ENCODE measurements at regions not wholly inside any gene's neighbourhood (a gene's known extent, or its start where the extent isn't known, plus 50 kb on each side); places are given as distances from the start of the nearest gene placed in this dataset.

- Mint-ChIP-seq H3K4me3 (no peak overlapping the region), H3K9me3 (peaks cover 4% of the 10 kb centered on the region; the same call in 2 of the 3 replicates), H3K4me1 (peaks cover 19% of the 10 kb centered on the region), H3K27ac (no peak overlapping the region), H3K36me3 (ENCODE audit: low read depth) (peaks cover 16% of the 10 kb centered on the region), H3K27me3 (ENCODE audit: insufficient read depth, low read depth, poor library complexity) (peaks cover 6% of the 10 kb centered on the region)
- Histone ChIP-seq H2AFZ (peak overlapping the region; percentile 78; the same call in 1 of the 2 replicates), H3K27me3 (ENCODE audit: insufficient read depth) (no peaks in the 10 kb centered on the region), H4K20me1 (replicated peaks; ENCODE audit: insufficient read depth) (no peaks in the 10 kb centered on the region), H3K79me2 (replicated peaks; ENCODE audit: insufficient read depth) (no peaks in the 10 kb centered on the region), H3F3A (replicated peaks; ENCODE audit: low read depth) (no peaks in the 10 kb centered on the region), H3K9me2 (ENCODE audit: insufficient read depth) (peaks cover 6% of the 10 kb centered on the region; the same call in 1 of the 2 replicates), H3K27ac (ENCODE audit: low read depth) (no peak overlapping the region), H3K4me2 (no peak overlapping the region), H3K36me3 (ENCODE audit: insufficient read depth) (no peaks in the 10 kb centered on the region), H3K4me3 (no peak overlapping the region), H3K4me1 (ENCODE audit: insufficient read depth) (peaks cover 11% of the 10 kb centered on the region)
- DNase-seq (ENCODE audit: low spot score) (peak; percentile 70), ATAC-seq (peak; percentile 62)
- TF ChIP-seq JUNB (IDR thresholded peaks at IDR 0.05; ENCODE audit: unreplicated experiment) = no peak
- peak; percentile 51 to 69 for TF ChIP-seq CTCF (conservative IDR thresholded peaks at IDR 0.05; ENCODE audit: low read depth in 2 of 2)
Observed at GRCh38 chr17:70945386-70945785, 776.1 kb downstream of the KCNJ2 start.

GRCh38 chr17:70947215-70947614, 777.9 kb downstream of the KCNJ2 start:
- peaks cover 4% of the 10 kb centered on the region; the same call in 2 of the 3 replicates for H3K9me3 Mint-ChIP-seq
- Histone ChIP-seq H3K9me2 (ENCODE audit: insufficient read depth) (peaks cover 6% of the 10 kb centered on the region; the same call in 1 of the 2 replicates), H3K79me2 (replicated peaks; ENCODE audit: insufficient read depth) (no peaks in the 10 kb centered on the region), H3K36me3 (ENCODE audit: insufficient read depth) (no peaks in the 10 kb centered on the region), H3K27ac (ENCODE audit: low read depth) (no peak overlapping the region), H2AFZ (peak overlapping the region; percentile 53), H3K4me3 (no peak overlapping the region), H3F3A (replicated peaks; ENCODE audit: low read depth) (no peaks in the 10 kb centered on the region), H3K4me2 (no peak overlapping the region), H3K27me3 (ENCODE audit: insufficient read depth) (no peaks in the 10 kb centered on the region), H3K4me1 (ENCODE audit: insufficient read depth) (peaks cover 11% of the 10 kb centered on the region), H4K20me1 (replicated peaks; ENCODE audit: insufficient read depth) (no peaks in the 10 kb centered on the region)
- H3K4me1 Mint-ChIP-seq = peaks cover 13% of the 10 kb centered on the region
- no peak for DNase-seq (ENCODE audit: low spot score)
- H3K4me3 Mint-ChIP-seq = no peak overlapping the region
- H3K27me3 Mint-ChIP-seq (ENCODE audit: insufficient read depth, low read depth, poor library complexity) = peaks cover 6% of the 10 kb centered on the region
- ATAC-seq = no peak
- peaks cover 16% of the 10 kb centered on the region for H3K36me3 Mint-ChIP-seq (ENCODE audit: low read depth)
- H3K27ac Mint-ChIP-seq = no peak overlapping the region
- TF ChIP-seq STAT1 (IDR thresholded peaks at IDR 0.05; ENCODE audit: unreplicated experiment) (no peak), EZH2phosphoT487 (IDR thresholded peaks at IDR 0.05; ENCODE audit: unreplicated experiment) (no peak), ZNF462 (CRISPR knock-in tag; IDR thresholded peaks at IDR 0.05) (no peak), ETS1 (IDR thresholded peaks at IDR 0.05) (no peak), CTCF (conservative IDR thresholded peaks at IDR 0.05; ENCODE audit: low read depth in 2 of 2) (no peak), ZNF331 (CRISPR knock-in tag; IDR thresholded peaks at IDR 0.05; ENCODE audit: low read depth) (no peak), CREB1 (CRISPR knock-in tag; IDR thresholded peaks at IDR 0.05; ENCODE audit: low read depth) (no peak), POLR2AphosphoS5 (IDR thresholded peaks at IDR 0.05; ENCODE audit: low read depth) (no peak), ZNF114 (CRISPR knock-in tag; IDR thresholded peaks at IDR 0.05) (no peak), NANOG (IDR thresholded peaks at IDR 0.05; ENCODE audit: borderline replicate concordance) (no peak)

Measured in GM23338 (cell line).